ENCODE measurements at regions not wholly inside any gene's neighbourhood (a gene's known extent, or its start where the extent isn't known, plus 50 kb on each side); places are given as distances from the start of the nearest gene placed in this dataset.

GRCh38 chr12:105723494-105723893 is 393.0 kb downstream of the C12orf75 start:
- Histone ChIP-seq H3K27me3 (replicated peaks; ENCODE audit: control insufficient read depth, insufficient read depth, low read length) (no peaks in the 10 kb centered on the region), H3K36me3 (ENCODE audit: control insufficient read depth, insufficient read depth, low read length) (no peaks in the 10 kb centered on the region), H3K4me3 (replicated peaks; ENCODE audit: low read depth, low read length) (no peak overlapping the region)
- no peak for DNase-seq (ENCODE audit: extremely low read depth, insufficient read length)
- TF ChIP-seq CTCF (IDR thresholded peaks at IDR 0.05; ENCODE audit: insufficient read depth, low read length, poor library complexity, severe bottlenecking) = no peak

GRCh38 chr12:105724641-105725040 is 394.1 kb downstream of the C12orf75 start:
- no peak for TF ChIP-seq CTCF (IDR thresholded peaks at IDR 0.05; ENCODE audit: insufficient read depth, low read length, poor library complexity, severe bottlenecking)
- no peak for DNase-seq (ENCODE audit: extremely low read depth, insufficient read length)
- Histone ChIP-seq H3K36me3 (ENCODE audit: control insufficient read depth, insufficient read depth, low read length) (no peaks in the 10 kb centered on the region), H3K27me3 (replicated peaks; ENCODE audit: control insufficient read depth, insufficient read depth, low read length) (no peaks in the 10 kb centered on the region), H3K4me3 (replicated peaks; ENCODE audit: low read depth, low read length) (no peak overlapping the region)

GRCh38 chr12:105725054-105725453 is 394.6 kb downstream of the C12orf75 start:
- Histone ChIP-seq H3K36me3 (ENCODE audit: control insufficient read depth, insufficient read depth, low read length) (no peaks in the 10 kb centered on the region), H3K27me3 (replicated peaks; ENCODE audit: control insufficient read depth, insufficient read depth, low read length) (no peaks in the 10 kb centered on the region), H3K4me3 (replicated peaks; ENCODE audit: low read depth, low read length) (no peak overlapping the region)
- DNase-seq (ENCODE audit: extremely low read depth, insufficient read length) = no peak
- no peak for TF ChIP-seq CTCF (IDR thresholded peaks at IDR 0.05; ENCODE audit: insufficient read depth, low read length, poor library complexity, severe bottlenecking)

- Histone ChIP-seq H3K36me3 (ENCODE audit: control insufficient read depth, insufficient read depth, low read length) (no peaks in the 10 kb centered on the region), H3K4me3 (replicated peaks; ENCODE audit: low read depth, low read length) (no peak overlapping the region), H3K27me3 (replicated peaks; ENCODE audit: control insufficient read depth, insufficient read depth, low read length) (no peaks in the 10 kb centered on the region)
- DNase-seq (ENCODE audit: extremely low read depth, insufficient read length) = no peak
- no peak for TF ChIP-seq CTCF (IDR thresholded peaks at IDR 0.05; ENCODE audit: insufficient read depth, low read length, poor library complexity, severe bottlenecking)
Measured at GRCh38 chr12:105729181-105729771, 398.8 kb downstream of the C12orf75 start.

GRCh38 chr12:105729926-105730325 is 399.4 kb downstream of the C12orf75 start:
- Histone ChIP-seq H3K4me3 (replicated peaks; ENCODE audit: low read depth, low read length) (no peak overlapping the region), H3K27me3 (replicated peaks; ENCODE audit: control insufficient read depth, insufficient read depth, low read length) (no peaks in the 10 kb centered on the region), H3K36me3 (ENCODE audit: control insufficient read depth, insufficient read depth, low read length) (no peaks in the 10 kb centered on the region)
- no peak for DNase-seq (ENCODE audit: extremely low read depth, insufficient read length)
- no peak for TF ChIP-seq CTCF (IDR thresholded peaks at IDR 0.05; ENCODE audit: insufficient read depth, low read length, poor library complexity, severe bottlenecking)

- Histone ChIP-seq H3K27me3 (replicated peaks; ENCODE audit: control insufficient read depth, insufficient read depth, low read length) (no peaks in the 10 kb centered on the region), H3K36me3 (ENCODE audit: control insufficient read depth, insufficient read depth, low read length) (no peaks in the 10 kb centered on the region), H3K4me3 (replicated peaks; ENCODE audit: low read depth, low read length) (no peak overlapping the region)
- no peak for DNase-seq (ENCODE audit: extremely low read depth, insufficient read length)
- TF ChIP-seq CTCF (IDR thresholded peaks at IDR 0.05; ENCODE audit: insufficient read depth, low read length, poor library complexity, severe bottlenecking) = no peak
Measured at GRCh38 chr12:105733579-105733978, 403.1 kb downstream of the C12orf75 start.
